Retinal pigment epithelial cell (primary cell): ENCODE measurements at regions not wholly inside any gene's neighbourhood (a gene's known extent, or its start where the extent isn't known, plus 50 kb on each side); places are given as distances from the start of the nearest gene placed in this dataset.

ENCODE experiments used
- DNase-seq: peaks from one replicate; pipeline ENCODE4 v3.0.0-alpha.2; 2010; ENCODE audit warnings: low read depth
- H3K4me3 ChIP-seq: 2 replicates; pipeline ENCODE4 v1.5.1; 2011; ENCODE audit warnings: mild to moderate bottlenecking, low read length, control low read depth, moderate library complexity
- TF ChIP-seq, protein P1 (sequence below): conservative IDR thresholded peaks from 2 replicates; pipeline ENCODE4 v1.5.1; 2011; ENCODE audit warnings: low read depth, low read length, control low read depth, inconsistent platforms

DNA sequence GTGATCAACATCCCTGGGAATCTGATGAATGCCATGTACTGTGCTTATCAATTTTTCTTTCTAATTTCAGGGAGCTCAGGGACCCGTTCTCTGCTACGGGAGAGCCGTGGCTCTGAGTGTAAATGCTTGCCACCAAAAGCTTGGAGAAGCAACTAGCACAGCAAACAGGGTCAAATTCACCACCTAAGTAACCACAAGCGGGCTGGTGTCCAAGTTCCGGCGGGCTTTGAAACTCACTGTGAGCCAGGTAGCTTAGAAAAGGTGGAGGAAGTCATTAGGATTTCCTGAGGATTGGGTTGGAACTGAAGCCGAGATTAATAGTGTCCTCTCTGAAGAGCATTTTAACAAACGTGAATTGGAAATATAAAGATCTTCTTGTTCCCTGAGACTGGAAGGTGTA, 87.2 kb downstream of the CLDN34 start:
- TF ChIP-seq, protein P1, sequence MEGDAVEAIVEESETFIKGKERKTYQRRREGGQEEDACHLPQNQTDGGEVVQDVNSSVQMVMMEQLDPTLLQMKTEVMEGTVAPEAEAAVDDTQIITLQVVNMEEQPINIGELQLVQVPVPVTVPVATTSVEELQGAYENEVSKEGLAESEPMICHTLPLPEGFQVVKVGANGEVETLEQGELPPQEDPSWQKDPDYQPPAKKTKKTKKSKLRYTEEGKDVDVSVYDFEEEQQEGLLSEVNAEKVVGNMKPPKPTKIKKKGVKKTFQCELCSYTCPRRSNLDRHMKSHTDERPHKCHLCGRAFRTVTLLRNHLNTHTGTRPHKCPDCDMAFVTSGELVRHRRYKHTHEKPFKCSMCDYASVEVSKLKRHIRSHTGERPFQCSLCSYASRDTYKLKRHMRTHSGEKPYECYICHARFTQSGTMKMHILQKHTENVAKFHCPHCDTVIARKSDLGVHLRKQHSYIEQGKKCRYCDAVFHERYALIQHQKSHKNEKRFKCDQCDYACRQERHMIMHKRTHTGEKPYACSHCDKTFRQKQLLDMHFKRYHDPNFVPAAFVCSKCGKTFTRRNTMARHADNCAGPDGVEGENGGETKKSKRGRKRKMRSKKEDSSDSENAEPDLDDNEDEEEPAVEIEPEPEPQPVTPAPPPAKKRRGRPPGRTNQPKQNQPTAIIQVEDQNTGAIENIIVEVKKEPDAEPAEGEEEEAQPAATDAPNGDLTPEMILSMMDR, result no peak
- no peak overlapping the region for H3K4me3 ChIP-seq
- DNase-seq, result no peak

GRCh38 chrX:10055430-10055829, 88.3 kb downstream of the CLDN34 start:
- H3K4me3 ChIP-seq, result no peak overlapping the region
- DNase-seq, result no peak
- TF ChIP-seq, protein P1, result no peak

DNA sequence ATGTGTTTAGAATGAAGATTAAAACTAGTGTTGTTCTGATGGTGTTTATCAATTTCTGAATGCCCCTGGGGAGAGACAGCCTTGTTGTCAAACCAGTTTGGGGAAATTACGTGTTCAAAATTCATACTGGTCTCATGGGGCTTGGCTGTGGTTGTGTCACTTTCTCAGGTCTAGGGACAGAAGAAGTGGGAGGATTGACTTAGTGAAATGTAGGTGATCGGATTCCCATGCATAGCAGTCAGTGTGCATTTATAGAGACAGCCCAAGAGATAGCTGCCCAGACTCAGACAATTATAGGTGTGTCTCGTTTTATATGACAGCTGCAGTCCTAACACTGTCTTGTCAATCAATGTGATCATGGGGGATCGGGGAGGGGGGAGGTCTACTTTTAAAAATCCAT, 94.4 kb upstream of the CLCN4 start:
- TF ChIP-seq, protein P1, result no peak
- DNase-seq, result no peak
- H3K4me3 ChIP-seq, result no peak overlapping the region

- no peak for DNase-seq
- TF ChIP-seq, protein P1, result no peak
- H3K4me3 ChIP-seq, result no peak overlapping the region
These were observed 93.8 kb upstream of the CLCN4 start for GRCh38 chrX:10062980-10063379.

GRCh38 chrX:10064736-10065135, 92.0 kb upstream of the CLCN4 start:
- no peak for DNase-seq
- TF ChIP-seq, protein P1, result no peak
- no peak overlapping the region for H3K4me3 ChIP-seq

- TF ChIP-seq, protein P1, result no peak
- H3K4me3 ChIP-seq, result no peak overlapping the region
- no peak for DNase-seq
These were observed 85.9 kb upstream of the CLCN4 start for GRCh38 chrX:10070714-10071436.

DNA sequence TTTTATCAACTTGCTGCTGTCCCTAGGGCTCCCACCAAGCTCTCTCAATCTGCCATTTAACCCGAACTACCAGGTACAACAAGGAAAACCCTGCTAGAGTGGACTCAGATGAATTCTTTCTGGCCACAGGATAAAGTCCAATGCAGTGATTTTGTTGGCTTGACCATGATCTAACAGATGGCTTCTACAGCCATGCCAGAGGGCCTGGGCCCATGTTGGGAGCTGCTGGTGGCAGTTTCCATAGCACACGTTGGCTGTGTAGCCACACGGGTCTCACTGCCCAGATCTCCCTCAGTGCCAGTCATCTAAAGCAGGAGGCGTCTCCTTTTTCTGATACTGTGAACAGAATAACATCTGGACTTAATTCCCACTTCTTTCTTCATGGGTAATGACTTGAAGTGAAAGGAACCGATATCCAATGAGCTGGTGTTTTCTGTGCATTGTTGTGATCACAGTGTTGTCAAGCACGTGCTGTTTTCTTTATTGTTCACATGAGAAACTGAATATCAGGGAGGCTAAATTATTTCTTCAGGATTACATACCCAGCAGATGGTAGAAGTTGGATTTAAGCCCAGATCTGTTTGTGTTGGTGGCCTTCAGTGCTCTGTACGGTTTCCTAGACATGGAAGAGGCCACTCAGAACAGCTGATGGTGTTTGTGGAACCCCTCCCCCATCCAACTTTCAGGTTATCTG, 85.2 kb upstream of the CLCN4 start:
- TF ChIP-seq, protein P1, result no peak
- H3K4me3 ChIP-seq, result no peak overlapping the region
- no peak for DNase-seq
